Peyer's patch (tissue), 4 donors: ENCODE measurements at regions not wholly inside any gene's neighbourhood (a gene's known extent, or its start where the extent isn't known, plus 50 kb on each side); places are given as distances from the start of the nearest gene placed in this dataset.

Experiments
- DNase-seq, 3 donors: peaks; one replicate each; pipeline ENCODE4 v3.0.0-alpha.2; 2017 to 2019
- H3K27ac ChIP-seq, 4 donors: fragments of 200-600 bp; sonication (generic); one replicate each; pipeline ENCODE4 v1.5.1; 2016 to 2019
- H3K27me3 ChIP-seq, 2 donors: fragments of 200-600 bp; sonication (generic); one replicate each; pipeline ENCODE4 v1.5.1; 2019
- H3K36me3 ChIP-seq, 3 donors: fragments of 200-600 bp; sonication (generic); one replicate each; pipeline ENCODE4 v1.5.1; 2016 to 2019
- H3K4me1 ChIP-seq, 4 donors: fragments of 200-600 bp; sonication (generic); one replicate each; pipeline ENCODE4 v1.5.1; 2016 to 2019
- H3K4me3 ChIP-seq, 4 donors: fragments of 200-600 bp; sonication (generic); 1 replicate in 3 of 4; 2 replicates in 1 of 4; pipeline ENCODE4 v1.5.1; 2016 to 2019; ENCODE audit warnings: mild to moderate bottlenecking in 1 of 4
- H3K9me3 ChIP-seq, 4 donors: fragments of 200-600 bp; sonication (generic); one replicate each; pipeline ENCODE4 v1.5.1; 2016 to 2019; ENCODE audit warnings: mild to moderate bottlenecking in 1 of 4
- CTCF ChIP-seq, 6 experiments: fragments of 450-650 bp in 4 of 6; fragments of 200-600 bp in 2 of 6; sonication (generic) in 1 of 6; IDR thresholded peaks; one replicate each; pipeline ENCODE4 v1.5.1; 2017 to 2019; ENCODE audit warnings: antibody characterized with exemption in 6 of 6, mild to moderate bottlenecking in 3 of 6, moderate library complexity in 1 of 6
- POLR2A ChIP-seq, 2 donors: fragments of 450-650 bp; IDR thresholded peaks; one replicate each; pipeline ENCODE4 v1.5.1; 2017; ENCODE audit warnings: antibody characterized with exemption in 2 of 2, mild to moderate bottlenecking in 2 of 2, moderate library complexity in 2 of 2

GRCh38 chr17:77853191-77853977 is 105.1 kb upstream of the TNRC6C start:
- no peak for DNase-seq
- H3K27ac ChIP-seq = no peak overlapping the region
- no peaks in the 10 kb centered on the region for H3K36me3 ChIP-seq
- no peak overlapping the region for H3K4me3 ChIP-seq
- H3K4me1 ChIP-seq = no peaks in the 10 kb centered on the region
- H3K9me3 ChIP-seq = no peaks in the 10 kb centered on the region
- TF ChIP-seq CTCF (IDR thresholded peaks at IDR 0.05) (no peak), POLR2A (IDR thresholded peaks at IDR 0.05) (no peak)
- no peaks in the 10 kb centered on the region for H3K27me3 ChIP-seq

- H3K36me3 ChIP-seq = no peaks in the 10 kb centered on the region
- no peak overlapping the region for H3K27ac ChIP-seq
- no peaks in the 10 kb centered on the region for H3K4me1 ChIP-seq
- DNase-seq = no peak
- H3K27me3 ChIP-seq = no peaks in the 10 kb centered on the region
- TF ChIP-seq POLR2A (IDR thresholded peaks at IDR 0.05) (no peak), CTCF (IDR thresholded peaks at IDR 0.05) (no peak)
- no peak overlapping the region for H3K4me3 ChIP-seq
- H3K9me3 ChIP-seq = no peaks in the 10 kb centered on the region
These were observed 104.3 kb upstream of the TNRC6C start for GRCh38 chr17:77854083-77854758.

GRCh38 chr17:77854759-77855745 is 103.5 kb upstream of the TNRC6C start:
- DNase-seq = no peak
- Histone ChIP-seq H3K9me3 (no peaks in the 10 kb centered on the region), H3K27me3 (no peaks in the 10 kb centered on the region), H3K4me3 (no peak overlapping the region), H3K4me1 (no peaks in the 10 kb centered on the region), H3K27ac (no peak overlapping the region), H3K36me3 (no peaks in the 10 kb centered on the region)
- TF ChIP-seq CTCF (IDR thresholded peaks at IDR 0.05) (no peak), POLR2A (IDR thresholded peaks at IDR 0.05) (no peak)

- Histone ChIP-seq H3K4me3 (no peak overlapping the region), H3K27me3 (no peaks in the 10 kb centered on the region), H3K9me3 (no peaks in the 10 kb centered on the region), H3K36me3 (no peaks in the 10 kb centered on the region), H3K4me1 (no peaks in the 10 kb centered on the region), H3K27ac (no peak overlapping the region)
- no peak for DNase-seq
- no peak for TF ChIP-seq CTCF (IDR thresholded peaks at IDR 0.05)
- TF ChIP-seq POLR2A (IDR thresholded peaks at IDR 0.05) = no peak
These were observed 101.8 kb upstream of the TNRC6C start for GRCh38 chr17:77856551-77857305.

GRCh38 chr17:77857306-77857555 is 101.3 kb upstream of the TNRC6C start:
- Histone ChIP-seq H3K27me3 (no peaks in the 10 kb centered on the region), H3K27ac (no peak overlapping the region), H3K4me1 (no peaks in the 10 kb centered on the region), H3K36me3 (no peaks in the 10 kb centered on the region), H3K9me3 (no peaks in the 10 kb centered on the region), H3K4me3 (no peak overlapping the region)
- no peak for DNase-seq
- TF ChIP-seq CTCF (IDR thresholded peaks at IDR 0.05) (no peak), POLR2A (IDR thresholded peaks at IDR 0.05) (no peak)
